ENCODE measurements at regions not wholly inside any gene's neighbourhood (a gene's known extent, or its start where the extent isn't known, plus 50 kb on each side); places are given as distances from the start of the nearest gene placed in this dataset.
"Not testable (repeated sequence)": the region's sequence is repeated elsewhere in the genome, so short reads cannot be mapped to it uniquely, and the experiment has no call there.

DNA sequence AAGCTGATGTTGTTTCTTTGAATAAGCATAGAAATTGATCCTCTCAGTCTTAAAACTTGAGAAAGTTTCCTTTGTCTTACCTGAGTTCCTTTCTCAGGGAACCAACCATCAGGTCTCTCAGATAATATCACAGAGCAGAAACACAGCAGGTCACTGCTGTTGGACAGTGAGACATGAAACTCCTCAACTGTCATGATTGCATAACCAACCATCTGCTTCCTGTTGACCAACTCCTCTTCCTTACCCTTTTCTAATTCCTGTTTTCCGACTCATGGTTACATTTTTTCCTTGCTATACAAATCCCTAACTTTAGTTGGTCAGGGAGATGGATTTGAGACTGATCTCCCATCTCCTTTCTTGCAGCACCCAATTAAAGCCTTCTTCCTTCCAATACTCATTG is 845.3 kb downstream of the FAM181B start:
- no peak for DNase-seq (ENCODE audit: low read depth)

DNA sequence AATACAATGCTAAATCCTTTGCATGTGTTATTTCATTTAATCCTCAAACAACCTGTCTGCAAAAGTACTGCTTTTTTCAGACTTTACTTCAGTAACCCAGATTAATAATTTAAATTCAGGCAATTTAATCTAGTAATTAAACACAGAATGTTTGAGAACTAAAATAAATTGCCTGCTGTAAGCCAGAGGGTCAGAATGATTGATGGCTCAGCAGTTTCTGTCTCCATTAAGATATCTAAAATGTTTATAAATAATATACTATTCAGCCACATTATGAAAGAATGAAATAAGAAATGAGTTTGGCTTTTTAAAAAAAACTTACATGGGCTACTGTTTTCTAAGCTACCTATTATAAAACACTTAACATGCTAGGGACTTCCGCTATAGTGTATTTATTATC is 846.0 kb downstream of the FAM181B start:
- DNase-seq (ENCODE audit: low read depth) = no peak

GRCh38 chr11:81886406-81887075 is 847.1 kb downstream of the FAM181B start:
- no peak for DNase-seq (ENCODE audit: low read depth)

DNA sequence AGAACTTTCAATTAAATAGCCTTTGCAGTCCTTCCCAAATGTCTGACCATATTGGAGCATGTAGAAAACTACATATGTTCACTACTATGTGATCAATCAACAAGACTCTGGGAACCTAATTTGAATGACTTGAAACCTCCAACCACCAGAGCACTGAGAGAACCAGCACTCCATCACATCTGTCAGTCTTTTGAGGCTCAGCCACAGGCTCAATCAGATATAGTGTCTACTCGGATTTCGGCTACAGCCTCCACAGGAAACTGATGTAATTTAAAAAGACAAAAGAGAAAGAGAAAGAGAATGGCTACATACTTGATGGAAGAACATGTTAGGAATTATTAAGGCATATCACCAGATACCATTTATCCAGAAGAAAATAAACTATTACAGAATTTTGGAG is 859.0 kb downstream of the FAM181B start:
- DNase-seq (ENCODE audit: low read depth) = no peak

DNA sequence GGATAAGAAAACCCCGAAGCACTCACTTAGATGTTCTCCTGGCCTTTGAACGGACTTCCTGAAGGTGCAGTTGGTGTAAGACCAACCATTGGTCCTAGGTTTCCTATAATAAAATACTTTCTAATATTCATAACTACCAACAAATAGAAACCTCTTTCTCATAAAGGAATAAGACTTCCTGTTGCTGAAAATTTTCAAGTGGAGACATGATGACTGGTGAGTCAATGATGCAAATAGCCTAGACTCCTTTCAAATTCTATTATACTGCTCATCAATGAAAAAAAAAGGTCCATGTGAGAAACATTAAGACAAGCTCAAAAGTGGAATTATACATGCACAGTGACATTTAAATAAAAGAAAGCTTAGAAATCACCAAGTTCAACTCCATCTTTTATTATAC is 862.8 kb downstream of the FAM181B start:
- DNase-seq (ENCODE audit: low read depth) = no peak

- DNase-seq (ENCODE audit: low read depth) = no peak
These were observed 863.6 kb downstream of the FAM181B start for GRCh38 chr11:81870066-81870412.

- DNase-seq (ENCODE audit: low read depth) = no peak
These were observed 864.2 kb downstream of the FAM181B start for GRCh38 chr11:81869351-81870065.

DNA sequence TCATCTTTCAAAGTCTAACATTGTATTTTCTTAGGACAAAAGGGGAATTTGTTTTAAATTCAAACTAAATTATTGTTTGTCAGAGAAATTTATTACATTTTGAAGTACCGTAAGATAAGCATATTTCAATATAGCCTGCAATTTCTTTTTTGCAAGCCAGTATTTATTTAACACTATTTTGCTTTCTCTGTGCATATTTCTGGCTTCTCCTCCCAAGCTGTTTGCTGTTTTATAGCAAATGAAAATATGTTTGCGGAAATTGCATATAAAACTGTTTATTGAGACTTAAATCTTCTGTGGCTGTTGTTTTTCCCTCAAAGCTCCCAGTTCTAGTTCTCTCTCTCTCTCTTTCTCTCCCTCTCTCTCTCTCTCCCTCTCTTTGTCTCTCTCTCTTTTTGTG is 866.8 kb downstream of the FAM181B start:
- DNase-seq (ENCODE audit: low read depth) = no peak

- DNase-seq (ENCODE audit: low read depth) = no peak
These were observed 876.3 kb downstream of the FAM181B start for GRCh38 chr11:81857386-81857785.

GRCh38 chr11:81853791-81854190 is 879.9 kb downstream of the FAM181B start:
- no peak for DNase-seq (ENCODE audit: low read depth)

- DNase-seq (ENCODE audit: low read depth) = no peak
These were observed 880.8 kb downstream of the FAM181B start for GRCh38 chr11:81852896-81853295.

DNA sequence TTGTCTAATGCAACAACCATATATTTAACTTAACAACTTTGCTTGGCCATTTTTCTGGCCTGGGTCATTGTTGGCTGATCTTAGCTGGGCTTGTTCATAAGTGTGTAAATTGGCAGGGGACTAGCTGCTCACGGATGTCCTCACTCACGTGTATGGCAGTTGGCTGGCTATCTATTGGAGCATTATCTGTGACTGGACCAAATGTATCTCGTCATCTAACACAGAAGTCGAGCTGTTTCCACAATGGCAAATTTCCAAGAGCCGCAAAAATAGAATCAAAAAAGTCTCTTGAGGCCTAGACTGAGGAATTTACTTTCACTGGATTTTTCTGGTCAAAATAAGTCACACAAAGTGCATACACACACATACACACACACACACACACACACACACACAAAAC is 893.3 kb downstream of the FAM181B start:
- no peak for DNase-seq (ENCODE audit: low read depth)

GRCh38 chr11:81839976-81840375 is 893.7 kb downstream of the FAM181B start:
- no peak for DNase-seq (ENCODE audit: low read depth)

- DNase-seq (ENCODE audit: low read depth) = no peak
These were observed 894.6 kb downstream of the FAM181B start for GRCh38 chr11:81839016-81839415.

DNA sequence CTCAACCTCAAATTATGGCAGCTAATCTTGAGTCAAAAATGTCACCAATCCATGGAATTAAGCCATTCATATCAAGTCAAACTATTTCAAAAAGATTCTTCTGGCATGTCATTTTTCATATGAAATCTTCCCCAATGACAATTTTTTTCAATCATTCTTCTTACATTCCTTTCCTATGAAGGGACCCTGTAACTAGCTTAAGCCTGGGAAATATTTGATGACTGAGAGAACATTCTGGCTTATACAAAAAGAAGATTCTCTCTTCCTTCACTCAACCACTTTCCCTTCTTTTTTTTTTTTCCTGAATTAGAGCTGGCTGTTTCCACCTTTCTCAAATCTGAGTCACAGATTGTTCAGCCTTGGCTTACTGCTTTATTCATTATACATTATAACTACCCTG is 903.7 kb downstream of the FAM181B start:
- DNase-seq (ENCODE audit: low read depth) = no peak

DNA sequence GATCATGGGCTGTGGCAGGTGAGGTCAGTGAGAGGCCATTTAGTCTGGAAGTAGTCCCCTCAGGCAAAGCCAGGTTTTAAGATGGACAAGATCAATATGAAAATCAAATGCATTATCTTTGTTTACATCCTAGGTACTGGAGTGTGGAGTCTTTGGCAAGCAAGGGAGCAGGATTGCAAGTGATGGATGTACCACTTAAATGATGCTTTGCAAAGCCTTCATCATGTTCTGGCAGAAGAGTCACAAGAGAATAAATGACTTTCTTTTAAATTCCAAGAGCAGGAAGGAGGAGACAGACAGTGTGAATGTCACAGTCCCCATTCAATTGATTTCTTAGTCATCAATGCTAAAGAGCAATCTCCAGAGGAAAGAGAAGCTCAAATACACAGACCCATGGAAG is 908.3 kb downstream of the FAM181B start:
- no peak for DNase-seq (ENCODE audit: low read depth)

- no peak for DNase-seq (ENCODE audit: low read depth)
These were observed 914.2 kb downstream of the FAM181B start for GRCh38 chr11:81819462-81819861.

DNA sequence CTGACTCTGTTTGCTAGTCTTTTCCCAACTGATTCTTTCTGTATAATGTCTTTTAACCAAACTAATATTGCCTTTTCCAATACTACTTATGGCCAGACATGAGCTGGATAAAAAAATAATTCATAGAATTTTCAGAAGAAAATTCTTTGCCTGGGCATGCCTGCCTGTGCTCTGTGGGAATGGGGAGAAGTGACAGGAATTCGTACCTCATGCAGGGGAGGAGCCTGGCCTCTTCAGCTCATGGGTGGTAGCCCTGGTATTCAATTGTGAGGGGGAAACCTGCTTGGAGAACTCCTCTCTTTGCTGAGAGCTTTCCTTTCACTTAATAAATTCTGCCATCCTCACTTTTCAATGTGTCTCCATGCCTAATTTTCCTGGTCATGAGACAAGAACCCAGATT is 928.8 kb downstream of the FAM181B start:
- DNase-seq (ENCODE audit: low read depth) = no peak

GRCh38 chr11:81802591-81802990 is 931.1 kb downstream of the FAM181B start:
- no peak for DNase-seq (ENCODE audit: low read depth)

DNA sequence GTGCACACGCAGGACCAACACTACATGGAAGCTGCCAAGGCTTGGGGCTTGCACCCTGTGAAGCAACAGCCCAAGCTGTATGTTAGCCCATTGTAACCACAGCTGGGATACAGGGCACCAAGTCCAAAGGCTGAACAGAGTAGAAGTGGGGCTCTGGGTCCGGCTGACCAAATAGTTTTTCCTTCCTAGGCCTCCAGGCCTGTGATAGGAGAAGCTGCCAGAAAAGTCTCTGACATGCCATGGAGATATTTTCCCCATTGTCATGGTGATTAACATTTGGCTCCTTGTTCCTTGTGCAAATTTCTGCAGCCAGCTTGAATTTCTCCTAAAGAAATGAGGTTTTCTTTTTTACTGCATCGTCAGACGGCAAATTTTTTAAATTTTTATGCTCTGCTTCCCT is 941.2 kb downstream of the FAM181B start:
- DNase-seq (ENCODE audit: low read depth) = no peak

- peak; percentile 1 for DNase-seq (ENCODE audit: low read depth)
These were observed 946.0 kb downstream of the FAM181B start for GRCh38 chr11:81787584-81788049.

DNA sequence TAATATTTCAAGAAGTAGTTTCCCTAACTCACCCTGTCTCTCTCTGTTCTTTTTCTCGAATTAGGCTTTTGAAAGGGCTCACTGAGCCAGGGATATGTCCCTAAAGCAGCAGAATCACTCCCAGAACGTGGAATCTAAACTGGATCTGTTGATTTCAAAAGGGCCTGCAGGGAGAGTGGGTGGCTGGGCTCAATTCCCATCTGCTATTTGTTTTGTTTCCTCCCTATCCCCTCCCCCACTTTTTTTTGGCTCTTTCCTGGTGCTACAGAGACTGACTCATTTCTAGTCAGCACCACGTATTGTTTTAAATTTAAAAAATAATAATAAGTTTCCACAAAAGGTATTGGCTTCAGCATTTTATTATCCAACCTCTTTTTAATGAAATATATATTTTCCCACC is 961.5 kb downstream of the FAM181B start:
- DNase-seq (ENCODE audit: low read depth) = peak; percentile 12

DNA sequence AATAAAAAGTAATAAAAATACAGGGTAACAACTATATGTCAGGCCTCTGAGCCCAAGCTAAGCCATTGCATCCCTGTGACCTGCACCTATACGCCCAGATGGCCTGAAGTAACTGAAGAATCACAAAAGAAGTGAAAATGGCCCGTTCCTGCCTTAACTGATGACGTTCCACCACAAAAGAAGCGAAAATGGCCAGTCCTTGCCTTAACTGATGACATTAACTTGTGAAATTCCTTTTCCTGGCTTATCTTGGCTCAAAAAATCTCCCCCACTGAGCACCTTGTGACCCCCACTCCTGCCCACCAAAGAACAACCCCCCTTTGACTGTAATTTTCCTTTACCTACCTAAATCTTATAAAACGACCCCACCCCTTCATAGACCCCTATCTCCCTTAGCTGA is 963.8 kb downstream of the FAM181B start:
- not testable (repeated sequence) for DNase-seq (ENCODE audit: low read depth)
